Activated effector memory CD4-positive, alpha-beta T cell treated with Interleukin-2 at 50 U/mL for 16 hours (primary cell): ENCODE measurements at regions not wholly inside any gene's neighbourhood (a gene's known extent, or its start where the extent isn't known, plus 50 kb on each side); places are given as distances from the start of the nearest gene placed in this dataset.

Source experiments
- DNase-seq: peaks from one replicate; pipeline ENCODE4 v3.0.0-alpha.2; 2020

DNA sequence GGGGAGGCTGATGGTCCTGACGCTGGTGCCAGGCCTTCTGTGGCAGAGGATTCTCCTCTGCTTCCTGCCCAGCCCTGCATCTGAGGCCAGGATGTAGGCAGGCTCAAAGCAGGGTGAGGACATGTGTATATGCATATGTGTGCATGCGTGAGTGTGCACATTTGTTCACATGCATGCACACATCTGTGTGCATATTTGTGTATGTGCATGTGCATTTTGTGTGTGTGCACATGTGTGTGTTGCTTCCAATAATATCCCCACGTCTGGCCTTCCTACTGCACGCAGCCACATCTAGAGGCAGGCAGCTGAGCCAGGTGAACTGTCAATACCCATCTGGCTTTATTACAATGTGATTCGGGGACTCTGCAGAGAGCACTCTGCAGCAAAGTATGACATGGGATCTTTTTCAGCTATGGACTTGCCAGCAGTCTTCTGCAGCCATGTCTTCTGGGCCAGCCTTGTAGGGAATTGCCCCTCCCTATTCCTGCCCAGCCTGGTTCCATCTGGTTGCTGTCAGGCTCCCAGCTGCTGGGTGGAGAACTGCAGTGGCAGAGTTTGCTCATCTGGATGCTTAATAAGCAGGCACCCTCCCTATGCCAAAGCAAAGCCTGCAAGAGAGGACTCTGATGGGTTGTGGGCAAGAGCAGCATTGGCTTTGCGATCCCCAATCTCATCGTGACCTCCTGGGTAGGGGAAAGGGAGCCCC is 140.7 kb downstream of the PFKFB3 start:
- no peak for DNase-seq

GRCh38 chr10:6345404-6345803 is 142.7 kb downstream of the PFKFB3 start:
- DNase-seq = no peak

GRCh38 chr10:6346631-6347030 is 143.9 kb downstream of the PFKFB3 start:
- DNase-seq = no peak

DNA sequence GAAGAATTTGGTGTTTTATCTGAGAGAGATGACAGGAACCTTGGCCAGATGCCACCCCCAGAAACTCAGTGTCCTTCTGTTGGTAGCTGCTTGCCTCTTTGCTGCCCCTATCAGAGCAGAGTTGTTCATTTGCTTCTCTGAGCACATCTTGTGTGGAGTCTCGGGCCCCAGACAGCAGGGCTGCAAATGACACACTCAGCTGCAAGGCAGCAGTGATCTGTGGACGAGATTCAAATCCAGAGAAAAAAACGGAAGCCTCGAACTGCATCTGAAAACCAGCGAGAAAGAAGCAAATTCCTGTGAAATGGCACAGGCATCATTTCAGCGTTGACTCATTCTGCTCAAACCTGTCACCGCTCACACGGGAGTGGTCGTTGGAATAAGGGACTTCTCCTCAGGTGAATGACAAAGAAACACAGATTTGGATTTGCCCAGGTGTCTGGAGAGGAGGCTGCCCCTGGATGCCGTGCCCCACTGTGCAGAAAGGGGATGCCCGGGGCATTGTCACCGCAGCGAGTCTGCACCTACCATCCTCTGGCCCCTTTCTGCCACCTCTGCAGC is 144.7 kb downstream of the PFKFB3 start:
- DNase-seq = peak; percentile 35

DNA sequence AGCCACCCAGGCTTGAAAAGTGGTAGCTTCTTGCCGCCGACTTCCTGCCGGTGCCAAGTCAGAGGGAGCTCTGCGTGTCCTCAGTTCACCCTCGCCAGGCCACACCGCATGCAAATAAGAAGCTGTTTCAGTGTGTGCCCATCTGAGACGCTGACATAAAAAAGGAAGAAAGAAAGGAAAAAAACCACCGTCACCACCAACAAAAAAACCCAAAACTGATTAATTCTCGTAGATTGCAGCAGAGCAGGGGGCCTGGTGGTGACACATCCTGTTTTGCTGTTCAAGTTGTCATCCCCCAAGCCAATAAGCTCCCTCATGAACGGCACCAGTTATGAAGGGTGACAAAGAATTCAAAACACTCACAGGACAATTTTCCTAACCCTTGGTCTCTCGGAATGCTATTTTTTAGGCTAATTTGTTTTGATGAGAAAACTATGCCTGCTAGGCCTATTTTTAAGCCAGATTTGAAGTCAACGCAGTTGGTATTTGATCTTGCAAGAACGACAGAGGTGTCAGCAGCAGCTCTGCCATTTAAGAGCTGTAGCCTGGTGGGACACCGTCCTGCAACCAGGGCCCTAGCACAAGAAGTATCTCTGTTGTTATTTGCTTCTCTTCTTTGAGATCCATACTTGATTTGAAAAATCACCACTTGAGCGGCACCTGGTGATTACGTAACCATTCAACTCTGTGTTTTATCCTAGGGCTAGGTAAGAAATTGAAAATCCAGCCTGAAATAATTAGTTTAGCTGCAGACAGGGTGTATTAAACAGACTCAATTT is 145.6 kb downstream of the PFKFB3 start:
- DNase-seq = peak; percentile 74

- no peak for DNase-seq
Measured at GRCh38 chr10:6349846-6350535, 147.3 kb downstream of the PFKFB3 start.

GRCh38 chr10:6350609-6351008 is 147.9 kb downstream of the PFKFB3 start:
- no peak for DNase-seq

DNA sequence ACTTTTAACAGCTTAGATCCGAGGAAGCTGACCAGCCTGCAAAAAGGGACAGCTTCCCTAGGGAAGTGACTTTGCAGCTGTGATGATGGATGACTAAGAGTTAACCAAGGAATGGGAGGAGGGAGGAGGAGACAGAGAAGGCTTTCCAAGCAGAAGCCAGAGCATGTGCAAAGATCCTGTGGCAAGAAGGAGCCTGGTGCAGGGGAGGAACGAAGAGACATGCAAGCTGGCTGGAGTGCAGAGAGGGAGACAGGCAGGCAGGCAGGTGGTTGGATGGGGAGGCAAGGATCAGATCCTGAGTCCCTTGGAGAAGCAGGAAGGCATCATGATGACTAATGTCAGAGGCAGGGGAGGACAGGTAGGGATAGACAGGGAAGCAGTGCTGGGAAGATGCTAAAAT is 148.8 kb downstream of the PFKFB3 start:
- DNase-seq = no peak

DNA sequence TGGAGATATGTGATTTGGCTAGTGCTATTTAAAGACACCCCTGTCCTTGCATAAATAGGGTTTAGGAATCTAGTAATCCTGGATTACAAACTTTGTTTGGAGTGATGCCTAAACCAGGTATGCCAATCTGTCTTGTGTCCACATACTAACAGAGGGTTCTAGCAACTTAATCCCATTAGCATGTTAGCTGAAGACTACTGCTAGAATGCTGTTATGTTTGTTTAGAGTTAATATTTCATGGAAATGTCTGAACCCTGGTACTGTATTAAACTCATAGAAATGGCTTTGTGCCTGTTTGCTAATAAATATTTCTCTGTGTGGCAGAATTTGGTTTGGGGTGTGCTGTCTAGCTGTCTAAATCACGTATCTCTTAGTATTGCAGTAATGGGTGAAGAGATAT is 150.8 kb downstream of the PFKFB3 start:
- no peak for DNase-seq

DNA sequence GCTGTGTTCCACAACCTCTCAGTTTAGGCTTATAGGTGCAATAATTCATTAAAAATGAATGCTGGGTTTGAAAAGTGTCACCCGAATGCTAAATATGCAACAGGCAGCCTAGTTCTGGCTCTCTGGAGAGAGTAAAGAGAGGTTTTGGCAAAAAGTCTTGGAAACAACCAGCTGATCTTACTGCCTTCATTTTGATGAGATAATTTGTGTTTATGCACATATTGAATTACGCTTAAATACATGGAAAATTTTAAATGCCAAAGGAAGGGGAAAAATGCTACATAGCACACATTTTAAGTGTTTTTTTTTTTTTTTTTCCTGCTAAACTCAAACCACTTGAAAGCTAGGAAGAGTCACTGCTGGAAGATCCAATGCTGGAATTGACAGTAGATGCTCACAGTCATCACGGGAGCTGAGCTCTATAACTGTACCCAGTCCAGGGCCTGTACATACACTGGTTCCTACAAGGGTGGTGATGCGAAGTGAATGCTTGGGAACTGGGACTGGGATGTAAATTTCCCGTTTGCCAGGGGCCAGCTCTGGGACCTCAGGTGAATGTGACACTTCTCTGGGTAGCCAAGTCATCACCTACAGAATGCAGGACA is 151.5 kb downstream of the PFKFB3 start:
- no peak for DNase-seq

- no peak for DNase-seq
Measured at GRCh38 chr10:6356280-6356793, 153.6 kb downstream of the PFKFB3 start.

DNA sequence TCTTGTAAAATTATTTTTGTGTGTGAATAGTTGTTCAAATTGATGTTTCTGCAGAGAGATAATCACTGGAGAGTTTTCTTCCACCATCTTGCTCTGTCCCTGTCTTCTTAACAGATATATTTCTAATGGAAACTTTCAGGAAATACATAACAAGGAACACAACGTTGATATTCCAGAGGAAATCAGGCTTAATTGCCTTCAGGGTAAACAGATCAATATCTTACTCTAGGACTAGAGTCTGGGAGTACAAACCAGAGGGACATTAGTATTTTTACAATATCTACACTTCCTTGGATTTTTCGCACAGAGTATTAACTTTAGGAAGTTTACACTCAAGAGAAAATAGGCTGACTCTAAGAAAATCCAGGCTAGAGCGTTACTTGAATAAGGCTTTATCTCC is 159.1 kb downstream of the PFKFB3 start:
- DNase-seq = no peak

DNA sequence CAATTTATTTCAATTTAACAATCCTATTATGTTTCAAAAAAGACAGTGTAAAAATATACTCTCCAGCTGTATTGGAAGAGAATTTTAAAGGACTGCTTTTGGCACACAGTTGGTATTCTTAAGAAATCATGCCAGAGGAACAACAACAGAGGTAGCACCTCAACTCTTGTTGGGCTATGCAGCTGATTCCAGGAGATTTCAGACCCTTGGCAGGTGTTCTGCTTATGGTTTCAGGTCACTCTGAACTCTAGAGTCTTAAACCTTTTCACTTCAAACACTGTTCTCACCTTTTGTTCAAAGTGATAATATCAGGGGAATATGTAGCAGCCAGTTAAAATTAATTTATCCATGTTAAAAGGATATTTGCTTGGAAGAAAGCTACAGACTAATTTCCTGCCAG is 160.1 kb downstream of the PFKFB3 start:
- DNase-seq = no peak

- DNase-seq = no peak
Measured at GRCh38 chr10:6363511-6363910, 160.8 kb downstream of the PFKFB3 start.

DNA sequence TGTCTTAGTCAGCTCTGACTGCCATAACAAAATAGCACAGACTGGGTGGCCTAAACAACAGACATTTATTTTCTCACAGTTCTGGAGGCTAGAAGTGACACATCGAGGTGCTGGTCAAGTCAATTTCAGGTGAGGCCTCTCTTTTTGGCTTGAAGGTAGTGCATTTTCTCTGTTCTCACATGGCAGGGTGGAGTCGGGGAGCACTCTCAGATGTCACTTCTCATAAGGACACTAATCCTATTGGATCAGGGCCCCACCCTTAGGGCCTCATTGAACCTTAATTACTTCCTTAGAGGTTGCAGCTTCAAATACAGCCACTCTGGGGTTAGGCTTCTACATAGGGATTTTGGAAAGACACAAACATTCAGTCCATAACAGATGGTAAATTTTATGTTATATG is 161.6 kb downstream of the PFKFB3 start:
- no peak for DNase-seq

GRCh38 chr10:6364893-6365292 is 162.2 kb downstream of the PFKFB3 start:
- DNase-seq = no peak

- DNase-seq = no peak
Measured at GRCh38 chr10:6365384-6365783, 162.7 kb downstream of the PFKFB3 start.
